ENCODE measurements at regions not wholly inside any gene's neighbourhood (a gene's known extent, or its start where the extent isn't known, plus 50 kb on each side); places are given as distances from the start of the nearest gene placed in this dataset.

GRCh38 chr3:176633511-176633910 is 563.8 kb downstream of the TBL1XR1 start:
- TF ChIP-seq CTCF (IDR thresholded peaks at IDR 0.05; ENCODE audit: low read depth, low read length), result no peak
- DNase-seq (ENCODE audit: extremely low read depth, low read depth), result no peak

GRCh38 chr3:176632925-176633324 is 564.4 kb downstream of the TBL1XR1 start:
- DNase-seq (ENCODE audit: extremely low read depth, low read depth), result no peak
- no peak for TF ChIP-seq CTCF (IDR thresholded peaks at IDR 0.05; ENCODE audit: low read depth, low read length)

GRCh38 chr3:176631165-176631564 is 566.1 kb downstream of the TBL1XR1 start:
- no peak for DNase-seq (ENCODE audit: extremely low read depth, low read depth)
- no peak for TF ChIP-seq CTCF (IDR thresholded peaks at IDR 0.05; ENCODE audit: low read depth, low read length)

- no peak for TF ChIP-seq CTCF (IDR thresholded peaks at IDR 0.05; ENCODE audit: low read depth, low read length)
- no peak for DNase-seq (ENCODE audit: extremely low read depth, low read depth)
Observed at GRCh38 chr3:176628101-176628639, 569.1 kb downstream of the TBL1XR1 start.

- no peak for DNase-seq (ENCODE audit: extremely low read depth, low read depth)
- TF ChIP-seq CTCF (IDR thresholded peaks at IDR 0.05; ENCODE audit: low read depth, low read length), result no peak
Observed at GRCh38 chr3:176623468-176624150, 573.7 kb downstream of the TBL1XR1 start.

- DNase-seq (ENCODE audit: extremely low read depth, low read depth), result no peak
- no peak for TF ChIP-seq CTCF (IDR thresholded peaks at IDR 0.05; ENCODE audit: low read depth, low read length)
Observed at GRCh38 chr3:176619833-176620232, 577.4 kb downstream of the TBL1XR1 start.

GRCh38 chr3:176615826-176616225 is 581.5 kb downstream of the TBL1XR1 start:
- TF ChIP-seq CTCF (IDR thresholded peaks at IDR 0.05; ENCODE audit: low read depth, low read length), result no peak
- no peak for DNase-seq (ENCODE audit: extremely low read depth, low read depth)

Measured in AG09319 (cell line).